Esophagus muscularis mucosa (tissue), 4 donors: ENCODE measurements at regions not wholly inside any gene's neighbourhood (a gene's known extent, or its start where the extent isn't known, plus 50 kb on each side); places are given as distances from the start of the nearest gene placed in this dataset.

ENCODE experiments used
- DNase-seq: peaks from one replicate; pipeline ENCODE4 v3.0.0-alpha.2; 2017; ENCODE audit errors: extremely low spot score
- H3K27ac ChIP-seq, 4 donors: fragments of 200-600 bp; sonication (generic); replicated peaks in 1 of 4; 1 replicate in 3 of 4; 2 replicates in 1 of 4; pipeline ENCODE4 v1.5.1; 2016 to 2019; ENCODE audit warnings: mild to moderate bottlenecking in 1 of 4
- H3K27me3 ChIP-seq, 4 donors: fragments of 200-600 bp; sonication (generic); one replicate each; pipeline versions ENCODE4 v1.5.1 to v1.6.0; 2016 to 2019
- H3K36me3 ChIP-seq, 4 donors: fragments of 200-600 bp; sonication (generic); one replicate each; pipeline ENCODE4 v1.5.1; 2016 to 2019
- H3K4me1 ChIP-seq, 4 donors: fragments of 200-600 bp; sonication (generic); one replicate each; pipeline ENCODE4 v1.5.1; 2016 to 2019
- H3K4me3 ChIP-seq, 4 donors: fragments of 200-600 bp; sonication (generic); 1 replicate in 2 of 4; 2 replicates in 2 of 4; pipeline ENCODE4 v1.5.1; 2016 to 2019; ENCODE audit warnings: mild to moderate bottlenecking in 4 of 4, moderate library complexity in 1 of 4
- H3K9me3 ChIP-seq, 4 donors: fragments of 200-600 bp; sonication (generic); 1 replicate in 3 of 4; 2 replicates in 1 of 4; pipeline ENCODE4 v1.5.1; 2016 to 2019
- EP300 ChIP-seq: sonication (generic); formaldehyde crosslinking; IDR thresholded peaks from one replicate; pipeline ENCODE4 v1.6.1; 2017; ENCODE audit warnings: antibody characterized with exemption
- POLR2A ChIP-seq: fragments of 450-650 bp; IDR thresholded peaks from one replicate; pipeline ENCODE4 v1.6.1; 2017; ENCODE audit warnings: antibody characterized with exemption, moderate library complexity, mild to moderate bottlenecking, low read depth
- POLR2AphosphoS5 ChIP-seq, 2 donors: sonication (generic); formaldehyde crosslinking; IDR thresholded peaks; one replicate each; pipeline ENCODE4 v1.6.1; 2017; ENCODE audit warnings: antibody characterized with exemption in 2 of 2
- WGBS: methylation state at CpG from one replicate; pipeline ENCODE4 v1.1.5; 2018; 5-methylcytosine and 5-hydroxymethylcytosine counted together
- intact Hi-C: fragments of 100-400 bp; cut with DNase I; formaldehyde crosslinking; loops from one replicate; pipeline ENCODE4 v1.15.1; 2023
- TF ChIP-seq, protein P1 (sequence below), 3 experiments: fragments of 200-600 bp in 2 of 3; fragments of 450-650 bp in 1 of 3; sonication (generic) in 2 of 3; IDR thresholded peaks; one replicate each; pipeline ENCODE4 v1.5.1; 2017 to 2019; ENCODE audit warnings: antibody characterized with exemption in 3 of 3, mild to moderate bottlenecking in 2 of 3, moderate library complexity in 1 of 3

DNA sequence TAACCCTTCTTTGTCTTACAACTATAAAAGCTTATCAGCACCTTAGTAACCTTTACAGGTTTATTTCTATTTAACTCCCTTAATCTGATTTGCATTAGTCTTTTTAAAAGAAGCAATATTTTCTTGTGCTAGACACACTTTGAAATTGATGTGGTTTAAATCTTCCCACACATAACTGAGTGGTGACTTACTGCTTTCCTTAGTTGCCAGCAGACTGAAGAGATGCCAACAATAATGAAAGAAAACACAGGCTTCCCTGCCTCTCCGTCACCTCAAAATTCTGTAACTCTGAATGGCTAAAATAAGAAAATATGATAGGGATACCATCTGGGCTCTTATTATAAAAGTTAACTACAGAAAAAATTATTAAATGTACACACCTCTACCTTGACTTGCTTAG lies 196.8 kb downstream of the PTBP2 start:
- no peak for DNase-seq
- intact Hi-C loops: no loop called here
- H3K27ac ChIP-seq: no peak overlapping the region
- peaks cover 0 to 3% (median 1%) of the 10 kb centered on the region in 4 donors for H3K9me3 ChIP-seq
- no peak overlapping the region for H3K4me3 ChIP-seq
- TF ChIP-seq, protein P1, sequence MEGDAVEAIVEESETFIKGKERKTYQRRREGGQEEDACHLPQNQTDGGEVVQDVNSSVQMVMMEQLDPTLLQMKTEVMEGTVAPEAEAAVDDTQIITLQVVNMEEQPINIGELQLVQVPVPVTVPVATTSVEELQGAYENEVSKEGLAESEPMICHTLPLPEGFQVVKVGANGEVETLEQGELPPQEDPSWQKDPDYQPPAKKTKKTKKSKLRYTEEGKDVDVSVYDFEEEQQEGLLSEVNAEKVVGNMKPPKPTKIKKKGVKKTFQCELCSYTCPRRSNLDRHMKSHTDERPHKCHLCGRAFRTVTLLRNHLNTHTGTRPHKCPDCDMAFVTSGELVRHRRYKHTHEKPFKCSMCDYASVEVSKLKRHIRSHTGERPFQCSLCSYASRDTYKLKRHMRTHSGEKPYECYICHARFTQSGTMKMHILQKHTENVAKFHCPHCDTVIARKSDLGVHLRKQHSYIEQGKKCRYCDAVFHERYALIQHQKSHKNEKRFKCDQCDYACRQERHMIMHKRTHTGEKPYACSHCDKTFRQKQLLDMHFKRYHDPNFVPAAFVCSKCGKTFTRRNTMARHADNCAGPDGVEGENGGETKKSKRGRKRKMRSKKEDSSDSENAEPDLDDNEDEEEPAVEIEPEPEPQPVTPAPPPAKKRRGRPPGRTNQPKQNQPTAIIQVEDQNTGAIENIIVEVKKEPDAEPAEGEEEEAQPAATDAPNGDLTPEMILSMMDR (IDR thresholded peaks at IDR 0.05): no peak
- no peaks in the 10 kb centered on the region for H3K27me3 ChIP-seq
- WGBS: 22% methylated on average over 1 of the region's 1 CpG
- no peaks in the 10 kb centered on the region for H3K36me3 ChIP-seq
- H3K4me1 ChIP-seq: peaks cover 0 to 11% (median 0%) of the 10 kb centered on the region in 4 donors

- H3K4me1 ChIP-seq: peaks cover 0 to 11% (median 0%) of the 10 kb centered on the region in 4 donors
- intact Hi-C loops: no loop called here
- 94% methylated on average over 1 of the region's 1 CpG for WGBS
Observed at GRCh38 chr1:96922181-96922580, 200.6 kb downstream of the PTBP2 start.

GRCh38 chr1:96923753-96924152 lies 202.2 kb downstream of the PTBP2 start:
- H3K27ac ChIP-seq: no peak overlapping the region
- H3K36me3 ChIP-seq: no peaks in the 10 kb centered on the region
- TF ChIP-seq EP300 (no peak), POLR2A (no peak), POLR2AphosphoS5 (IDR thresholded peaks at IDR 0.05) (no peak)
- TF ChIP-seq, protein P1 (IDR thresholded peaks at IDR 0.05): no peak
- H3K4me1 ChIP-seq: peaks cover 0 to under 1% (median 0%) of the 10 kb centered on the region in 4 donors
- H3K9me3 ChIP-seq: peaks cover 0 to 17% (median 11%) of the 10 kb centered on the region in 4 donors
- no peaks in the 10 kb centered on the region for H3K27me3 ChIP-seq
- no peak for DNase-seq
- H3K4me3 ChIP-seq: no peak overlapping the region
- WGBS: 66% methylated on average over 1 of the region's 1 CpG
- intact Hi-C loops: no loop called here

More at GRCh38 chr1:96922181-96922580, 200.6 kb downstream of the PTBP2 start:
- Histone ChIP-seq H3K9me3 (peaks cover 0 to 17% (median 11%) of the 10 kb centered on the region in 4 donors), H3K36me3 (no peaks in the 10 kb centered on the region), H3K4me3 (no peak overlapping the region), H3K27ac (no peak overlapping the region), H3K27me3 (no peaks in the 10 kb centered on the region)
- DNase-seq: no peak
- TF ChIP-seq EP300 (no peak), POLR2A (no peak), POLR2AphosphoS5 (IDR thresholded peaks at IDR 0.05) (no peak)
- TF ChIP-seq, protein P1 (IDR thresholded peaks at IDR 0.05): no peak

- Histone ChIP-seq H3K4me3 (no peak overlapping the region), H3K4me1 (peaks cover 0 to 4% (median under 1%) of the 10 kb centered on the region in 4 donors), H3K36me3 (no peaks in the 10 kb centered on the region), H3K9me3 (peaks cover 0 to 17% (median 11%) of the 10 kb centered on the region in 4 donors), H3K27ac (no peak overlapping the region), H3K27me3 (no peaks in the 10 kb centered on the region)
- DNase-seq: no peak
- intact Hi-C loops: no loop called here
- no peak for TF ChIP-seq POLR2A
- TF ChIP-seq, protein P1 (IDR thresholded peaks at IDR 0.05): no peak
- no peak for TF ChIP-seq POLR2AphosphoS5 (IDR thresholded peaks at IDR 0.05)
- TF ChIP-seq EP300: no peak
Observed at GRCh38 chr1:96926176-96926575, 204.6 kb downstream of the PTBP2 start.

- H3K4me3 ChIP-seq: no peak overlapping the region
- peaks cover 0 to 17% (median 11%) of the 10 kb centered on the region in 4 donors for H3K9me3 ChIP-seq
- DNase-seq: no peak
- WGBS: 87% methylated on average over 3 of the region's 3 CpGs
- no peaks in the 10 kb centered on the region for H3K36me3 ChIP-seq
- peaks cover 0 to 8% (median 4%) of the 10 kb centered on the region in 4 donors for H3K4me1 ChIP-seq
- no peak overlapping the region for H3K27ac ChIP-seq
- TF ChIP-seq POLR2A (no peak), EP300 (no peak)
- H3K27me3 ChIP-seq: no peaks in the 10 kb centered on the region
- intact Hi-C loops: no loop called here
Observed at GRCh38 chr1:96927125-96927524, 205.5 kb downstream of the PTBP2 start.
